ENCODE measurements at regions not wholly inside any gene's neighbourhood (a gene's known extent, or its start where the extent isn't known, plus 50 kb on each side); places are given as distances from the start of the nearest gene placed in this dataset.

GRCh38 chrX:15909605-15910004 is 55.0 kb upstream of the AP1S2 start:
- Histone ChIP-seq H3K4me3 (ENCODE audit: low read depth, low read length) (no peak overlapping the region), H3K27me3 (ENCODE audit: control insufficient read depth, insufficient read depth, low read length) (no peaks in the 10 kb centered on the region), H3K36me3 (ENCODE audit: control insufficient read depth, insufficient read depth, low read length) (no peaks in the 10 kb centered on the region)
- DNase-seq (ENCODE audit: low read depth) = no peak
- no peak for TF ChIP-seq CTCF (IDR thresholded peaks at IDR 0.05; ENCODE audit: insufficient read depth, low read length, poor library complexity, severe bottlenecking)

DNA sequence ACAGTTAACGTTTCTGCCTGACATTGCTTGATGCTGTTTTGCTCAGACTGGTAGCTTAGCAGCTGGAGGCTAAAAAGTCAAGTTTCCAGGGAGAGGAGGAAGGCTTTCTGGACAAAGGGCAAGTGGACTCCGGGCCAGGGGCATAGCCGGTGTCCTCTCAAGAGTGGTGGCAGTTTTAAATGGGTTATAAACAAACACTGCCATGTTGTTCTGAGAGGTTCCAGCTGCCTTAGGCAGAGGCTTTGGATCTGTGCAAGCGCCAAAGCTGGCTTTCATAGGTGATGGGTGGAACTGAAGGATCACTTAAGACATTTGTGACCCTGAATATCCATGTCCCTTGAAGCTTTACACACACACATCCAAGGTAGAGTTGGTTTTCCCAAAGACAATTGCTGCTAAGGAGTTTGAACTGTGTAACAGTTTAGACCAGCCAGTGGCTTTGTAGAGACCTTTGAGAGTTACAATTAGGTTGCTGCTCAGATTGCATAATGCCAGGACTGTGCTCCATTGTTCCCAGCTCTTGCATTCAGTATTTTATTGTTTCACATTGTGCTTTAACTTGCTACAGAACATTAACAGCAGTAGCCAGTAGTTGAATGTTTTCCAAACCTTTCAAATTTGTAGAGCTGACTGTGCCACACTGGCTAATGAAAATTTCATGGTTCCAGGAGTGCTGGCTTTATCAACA is 54.1 kb upstream of the AP1S2 start:
- H3K36me3 ChIP-seq (ENCODE audit: control insufficient read depth, insufficient read depth, low read length) = no peaks in the 10 kb centered on the region
- TF ChIP-seq CTCF (IDR thresholded peaks at IDR 0.05; ENCODE audit: insufficient read depth, low read length, poor library complexity, severe bottlenecking) = no peak
- H3K4me3 ChIP-seq (ENCODE audit: low read depth, low read length) = no peak overlapping the region
- no peak for DNase-seq (ENCODE audit: low read depth)
- H3K27me3 ChIP-seq (ENCODE audit: control insufficient read depth, insufficient read depth, low read length) = no peaks in the 10 kb centered on the region

DNA sequence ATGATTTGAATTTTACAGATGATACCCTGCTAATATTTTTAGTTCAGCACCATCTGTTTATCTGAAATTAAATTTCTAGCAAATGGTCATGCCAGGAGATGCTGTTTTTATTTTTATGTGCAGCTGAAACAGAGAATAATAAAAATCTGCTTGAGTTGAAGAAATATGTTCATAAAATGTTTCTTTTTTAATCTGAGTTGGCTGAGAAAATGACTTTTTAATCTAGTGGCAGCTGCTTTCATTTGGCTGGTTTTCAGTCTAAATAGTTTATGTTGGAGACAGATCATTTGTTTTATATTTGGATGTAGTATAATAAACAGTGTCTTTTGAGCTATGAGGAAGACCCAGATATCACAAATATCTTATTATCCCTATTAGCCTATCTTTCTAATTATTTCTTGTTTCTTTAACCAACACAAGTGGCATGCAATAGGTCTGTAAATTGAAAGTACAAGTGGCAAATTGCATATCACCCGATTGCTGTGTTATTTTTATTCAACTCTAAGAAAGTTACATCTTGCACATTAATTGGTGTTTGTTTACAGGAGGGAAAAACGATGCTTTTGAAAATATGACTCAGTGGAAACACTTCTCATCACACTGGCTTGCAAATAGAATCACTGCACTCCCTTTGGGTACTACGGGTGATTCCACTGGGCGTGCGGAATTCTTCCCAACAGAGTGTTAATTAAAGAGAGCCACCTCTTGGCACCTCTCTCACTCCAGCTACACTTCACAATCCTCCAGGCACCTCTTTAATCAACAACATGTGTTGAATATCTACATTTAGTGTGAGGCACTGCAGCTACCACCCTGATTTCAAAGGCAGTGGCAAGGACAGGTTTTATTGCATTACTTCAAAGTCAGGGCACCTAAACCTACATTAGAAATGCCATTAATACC is 51.7 kb upstream of the AP1S2 start:
- no peaks in the 10 kb centered on the region for H3K27me3 ChIP-seq (ENCODE audit: control insufficient read depth, insufficient read depth, low read length)
- no peak overlapping the region for H3K4me3 ChIP-seq (ENCODE audit: low read depth, low read length)
- H3K36me3 ChIP-seq (ENCODE audit: control insufficient read depth, insufficient read depth, low read length) = no peaks in the 10 kb centered on the region

More for the DNA sequence above, 51.7 kb upstream of the AP1S2 start:
- DNase-seq (ENCODE audit: low read depth) = no peak
- no peak for TF ChIP-seq CTCF (IDR thresholded peaks at IDR 0.05; ENCODE audit: insufficient read depth, low read length, poor library complexity, severe bottlenecking)
